ENCODE measurements at regions not wholly inside any gene's neighbourhood (a gene's known extent, or its start where the extent isn't known, plus 50 kb on each side); places are given as distances from the start of the nearest gene placed in this dataset.

DNA sequence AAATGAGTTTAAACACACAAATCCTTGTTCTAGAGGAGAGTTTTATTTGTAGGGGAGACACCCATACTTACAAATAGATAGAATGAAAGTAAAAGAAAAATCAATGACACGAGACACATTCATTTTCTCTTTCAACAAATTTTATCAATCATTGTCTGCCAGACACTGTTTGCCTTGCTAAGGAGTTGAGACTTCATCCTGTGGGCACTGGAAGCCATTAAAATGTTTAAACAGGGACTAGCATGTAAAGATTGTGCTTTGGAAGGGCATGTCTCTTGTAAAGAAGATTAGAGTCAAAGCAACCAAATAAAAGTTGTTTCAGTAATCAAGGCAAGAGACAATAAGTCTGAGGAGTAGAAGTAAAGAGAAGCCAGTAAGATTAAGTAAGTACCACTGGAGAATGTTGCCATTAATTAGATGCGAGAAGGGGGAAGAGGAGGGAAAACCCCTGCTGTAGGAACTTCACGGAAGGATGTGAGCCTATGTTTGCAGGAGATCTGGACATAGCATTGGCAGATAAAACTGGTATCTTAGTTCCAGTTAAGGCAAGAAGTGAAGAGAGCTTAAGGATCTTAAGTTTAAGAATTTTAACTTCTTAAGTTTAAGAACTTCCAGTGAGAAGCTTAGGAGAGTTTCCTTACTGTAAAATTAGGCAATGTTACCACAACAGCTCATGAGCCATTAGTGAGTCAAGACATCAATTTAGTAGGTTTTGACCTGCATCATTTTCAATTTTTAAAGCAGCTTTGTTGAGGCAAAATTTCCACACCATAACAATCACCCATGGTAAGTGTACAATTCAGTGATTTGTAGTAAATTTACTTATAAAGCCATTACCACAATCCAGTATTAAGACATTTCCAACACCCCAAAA is 117.0 kb upstream of the UST start:
- TF ChIP-seq, protein P1, sequence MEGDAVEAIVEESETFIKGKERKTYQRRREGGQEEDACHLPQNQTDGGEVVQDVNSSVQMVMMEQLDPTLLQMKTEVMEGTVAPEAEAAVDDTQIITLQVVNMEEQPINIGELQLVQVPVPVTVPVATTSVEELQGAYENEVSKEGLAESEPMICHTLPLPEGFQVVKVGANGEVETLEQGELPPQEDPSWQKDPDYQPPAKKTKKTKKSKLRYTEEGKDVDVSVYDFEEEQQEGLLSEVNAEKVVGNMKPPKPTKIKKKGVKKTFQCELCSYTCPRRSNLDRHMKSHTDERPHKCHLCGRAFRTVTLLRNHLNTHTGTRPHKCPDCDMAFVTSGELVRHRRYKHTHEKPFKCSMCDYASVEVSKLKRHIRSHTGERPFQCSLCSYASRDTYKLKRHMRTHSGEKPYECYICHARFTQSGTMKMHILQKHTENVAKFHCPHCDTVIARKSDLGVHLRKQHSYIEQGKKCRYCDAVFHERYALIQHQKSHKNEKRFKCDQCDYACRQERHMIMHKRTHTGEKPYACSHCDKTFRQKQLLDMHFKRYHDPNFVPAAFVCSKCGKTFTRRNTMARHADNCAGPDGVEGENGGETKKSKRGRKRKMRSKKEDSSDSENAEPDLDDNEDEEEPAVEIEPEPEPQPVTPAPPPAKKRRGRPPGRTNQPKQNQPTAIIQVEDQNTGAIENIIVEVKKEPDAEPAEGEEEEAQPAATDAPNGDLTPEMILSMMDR (IDR thresholded peaks at IDR 0.05): no peak
- TF ChIP-seq POLR2AphosphoS5 (IDR thresholded peaks at IDR 0.05): no peak

All from esophagus muscularis mucosa (tissue), 3 donors.